ENCODE measurements at regions not wholly inside any gene's neighbourhood (a gene's known extent, or its start where the extent isn't known, plus 50 kb on each side); places are given as distances from the start of the nearest gene placed in this dataset.

DNA sequence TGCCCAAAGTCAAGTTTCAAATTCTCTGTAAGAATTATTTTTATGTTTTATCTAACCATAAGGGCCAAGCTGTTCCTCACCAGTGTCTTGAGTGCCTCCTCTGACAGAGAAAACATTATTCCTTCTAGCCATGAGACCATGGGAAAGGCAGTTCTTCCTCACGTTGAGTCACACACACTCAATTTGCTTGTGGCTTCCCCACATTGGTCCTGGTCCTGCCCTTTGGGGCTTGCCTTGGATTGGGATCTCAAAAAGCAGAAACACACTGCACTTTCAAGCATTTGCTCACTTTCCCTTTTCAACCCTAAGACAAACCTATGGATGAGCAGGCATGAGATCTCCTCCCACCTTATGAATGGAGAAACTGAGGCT is 248.3 kb upstream of the IGFBP3 start:
- DNase-seq (ENCODE audit: low read depth) = no peak

DNA sequence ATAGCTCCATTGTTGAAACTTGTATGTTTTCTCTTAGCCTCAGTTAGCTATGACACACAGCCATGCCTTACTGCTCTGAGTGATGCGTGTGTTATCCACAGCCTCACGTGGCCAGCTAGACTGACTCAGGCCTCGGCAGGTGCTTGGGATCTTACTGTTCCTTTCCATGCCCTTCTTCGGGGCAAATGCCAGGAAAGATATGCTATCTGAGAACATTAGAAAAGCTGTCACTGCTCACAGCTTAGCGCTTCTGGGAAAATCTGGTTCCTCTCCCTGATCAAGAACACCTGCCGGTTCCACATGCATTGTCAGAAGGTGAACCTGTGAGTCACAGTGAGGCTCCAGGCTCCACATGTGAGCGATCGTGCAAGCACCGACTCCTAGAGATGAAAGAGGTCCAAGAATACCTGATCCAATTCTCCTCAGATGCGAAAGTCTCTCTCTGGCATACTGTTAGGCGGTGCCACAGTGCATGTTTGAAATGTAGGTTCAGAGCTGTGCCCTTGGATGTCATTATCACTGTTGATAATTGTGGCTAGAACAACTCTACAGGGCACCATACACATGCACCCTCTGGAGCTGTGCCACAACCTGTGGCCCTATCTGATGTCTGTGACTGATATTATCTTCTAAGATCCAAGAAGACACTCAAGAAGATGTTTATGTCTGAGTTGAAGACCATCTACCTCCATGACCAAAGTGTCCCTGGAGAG is 247.8 kb upstream of the IGFBP3 start:
- peak; percentile 85 for DNase-seq (ENCODE audit: low read depth)

DNA sequence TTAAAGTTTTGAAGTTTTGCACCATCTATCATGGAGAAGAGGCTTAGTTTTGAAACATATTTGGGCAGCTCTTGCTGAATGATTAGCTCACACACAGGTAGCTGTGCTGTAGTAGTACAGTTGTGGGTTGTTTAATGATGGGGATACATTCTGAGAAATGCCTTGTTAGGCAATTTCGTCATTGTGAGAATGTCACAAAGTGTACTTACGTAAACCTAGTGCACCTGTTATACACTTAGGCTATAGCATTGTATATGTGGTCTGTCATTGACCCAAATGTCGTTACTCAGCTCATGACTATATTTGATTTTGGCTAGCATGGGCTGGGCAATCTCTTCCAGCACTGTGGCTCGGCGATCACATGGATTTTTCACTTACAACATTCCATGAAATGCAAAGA is 247.2 kb upstream of the IGFBP3 start:
- DNase-seq (ENCODE audit: low read depth) = no peak

DNA sequence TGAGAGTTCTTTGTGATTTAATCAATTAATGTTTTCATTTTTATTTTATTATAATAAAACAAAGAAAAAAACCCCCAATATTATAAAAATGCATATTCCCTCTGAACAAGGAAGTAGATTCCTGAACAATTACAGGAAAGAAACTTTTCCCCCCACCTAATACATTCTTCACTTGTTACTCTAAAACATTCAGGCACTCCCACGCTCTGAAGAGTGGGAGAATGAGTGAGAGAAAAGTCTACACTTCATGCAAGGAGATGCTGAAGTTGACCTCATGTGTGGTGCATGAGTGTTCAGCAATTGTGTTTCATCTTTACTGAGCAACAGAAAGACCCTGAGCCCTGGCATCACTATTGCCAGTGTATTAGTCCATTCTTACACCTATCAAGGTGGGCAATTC is 244.2 kb upstream of the IGFBP3 start:
- peak; percentile 75 for DNase-seq (ENCODE audit: low read depth)

DNA sequence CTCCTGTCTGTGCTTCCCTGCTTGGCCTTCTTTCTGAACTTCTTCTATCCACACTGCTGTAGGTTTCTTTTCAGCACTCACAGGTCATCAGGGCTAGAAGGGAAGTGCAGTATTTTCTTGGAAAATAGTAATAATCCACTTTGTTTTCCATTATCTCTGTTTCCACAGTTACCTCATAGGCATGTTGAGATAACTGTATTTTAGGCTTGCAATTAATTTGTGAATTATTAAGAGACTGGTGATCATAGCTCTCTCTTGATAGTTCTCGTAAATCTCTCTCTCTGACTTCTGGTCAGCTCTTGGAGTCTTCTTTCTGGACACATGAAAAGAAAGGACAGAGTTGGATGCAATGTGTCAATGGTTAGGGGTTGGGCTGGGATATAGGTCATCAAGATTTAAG is 243.6 kb upstream of the IGFBP3 start:
- DNase-seq (ENCODE audit: low read depth) = no peak

DNA sequence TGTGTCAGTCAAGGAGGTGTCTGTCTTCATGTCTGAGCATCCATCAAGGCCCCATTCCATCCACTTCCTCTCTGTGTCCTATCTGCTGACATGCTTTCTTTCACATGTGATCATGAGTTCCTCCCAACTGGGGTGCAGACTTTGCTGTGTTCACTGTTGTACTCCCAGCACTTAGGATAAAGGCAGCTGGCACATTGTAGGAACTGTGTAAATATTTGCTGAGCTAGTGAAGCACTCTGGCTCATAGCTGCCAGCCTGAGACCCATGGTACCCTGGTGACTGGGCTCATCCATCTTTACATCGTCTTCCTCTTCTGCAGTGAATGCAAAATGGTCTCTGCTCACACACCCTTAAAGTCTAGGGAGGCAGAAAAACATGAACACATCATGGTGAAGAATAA is 242.2 kb upstream of the IGFBP3 start:
- DNase-seq (ENCODE audit: low read depth) = no peak

DNA sequence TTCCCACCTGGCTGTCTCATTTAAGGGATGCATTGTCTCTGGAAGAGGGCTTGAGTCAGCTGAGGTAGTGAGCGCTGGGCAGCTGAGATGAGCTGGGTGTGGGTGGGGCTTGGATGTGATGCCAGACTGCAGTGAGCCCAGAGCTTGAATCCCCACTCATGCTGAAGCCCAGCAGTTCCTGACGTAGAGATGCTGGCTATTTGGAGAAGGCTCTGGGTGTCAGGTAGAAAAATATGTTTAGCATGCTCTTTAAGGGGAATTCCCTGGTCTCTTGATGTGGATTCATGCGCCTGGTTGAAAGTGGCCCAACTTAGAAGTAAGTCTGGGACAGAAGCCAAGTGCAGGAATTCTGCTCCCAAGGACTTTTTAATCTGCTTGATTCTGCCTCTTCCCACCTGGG is 241.5 kb upstream of the IGFBP3 start:
- peak; percentile 51 for DNase-seq (ENCODE audit: low read depth)

DNA sequence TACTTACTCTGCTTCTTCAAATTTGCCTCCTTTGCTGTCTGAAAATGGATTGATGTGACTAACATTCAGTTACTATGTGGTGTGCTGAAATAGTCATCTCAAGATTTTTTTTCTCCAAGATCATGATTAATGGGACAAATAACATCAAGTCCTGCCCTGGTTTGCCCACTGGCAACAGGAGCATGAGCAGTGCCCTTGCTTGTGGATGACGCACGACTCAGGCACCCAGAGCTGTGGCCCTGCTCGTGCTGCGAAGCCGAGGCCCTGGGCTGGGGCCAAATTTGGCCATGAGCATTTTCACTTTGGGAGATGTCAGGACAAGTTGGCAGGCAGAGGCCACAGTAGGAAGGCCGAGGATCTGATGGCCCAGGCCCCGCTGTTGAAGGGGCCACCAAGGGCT is 239.8 kb upstream of the IGFBP3 start:
- DNase-seq (ENCODE audit: low read depth) = peak; percentile 48

DNA sequence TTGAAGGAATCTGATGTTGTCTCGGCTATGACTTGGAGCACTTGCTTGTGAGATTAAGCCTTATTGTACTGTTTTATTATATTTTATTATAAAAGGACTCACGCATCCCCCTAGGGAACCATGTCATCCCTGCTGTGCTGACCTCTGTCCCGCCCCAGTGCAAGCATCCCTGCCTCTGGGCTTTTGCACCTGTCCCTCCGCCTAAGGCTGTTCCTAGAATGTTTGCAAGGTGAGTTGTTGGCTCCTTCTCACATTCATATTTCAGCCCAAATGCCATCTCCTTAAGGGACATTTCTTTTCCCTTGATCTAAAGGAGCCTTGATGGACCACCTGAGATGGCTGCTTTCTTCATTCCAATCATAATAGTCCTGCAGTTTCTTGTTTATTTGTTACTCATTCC is 236.9 kb upstream of the IGFBP3 start:
- no peak for DNase-seq (ENCODE audit: low read depth)

DNA sequence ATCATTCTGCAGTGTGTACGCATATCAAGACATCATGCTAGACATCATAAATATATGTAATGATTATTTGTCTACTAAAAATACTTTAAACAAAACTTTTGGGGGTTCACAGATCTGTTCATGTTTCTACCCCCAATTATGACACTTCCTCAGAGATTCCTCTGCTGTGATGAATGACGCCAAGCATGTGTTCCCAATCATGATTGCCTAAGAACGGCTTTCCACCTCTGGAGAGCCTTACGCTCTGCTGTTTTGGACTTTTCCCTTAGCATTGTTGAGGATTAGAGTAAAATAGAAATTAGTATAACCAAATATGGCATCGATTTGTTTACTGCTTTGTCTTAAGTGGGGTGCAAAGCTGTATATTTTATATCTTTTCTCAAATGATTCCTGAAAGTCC is 236.3 kb upstream of the IGFBP3 start:
- DNase-seq (ENCODE audit: low read depth) = no peak

DNA sequence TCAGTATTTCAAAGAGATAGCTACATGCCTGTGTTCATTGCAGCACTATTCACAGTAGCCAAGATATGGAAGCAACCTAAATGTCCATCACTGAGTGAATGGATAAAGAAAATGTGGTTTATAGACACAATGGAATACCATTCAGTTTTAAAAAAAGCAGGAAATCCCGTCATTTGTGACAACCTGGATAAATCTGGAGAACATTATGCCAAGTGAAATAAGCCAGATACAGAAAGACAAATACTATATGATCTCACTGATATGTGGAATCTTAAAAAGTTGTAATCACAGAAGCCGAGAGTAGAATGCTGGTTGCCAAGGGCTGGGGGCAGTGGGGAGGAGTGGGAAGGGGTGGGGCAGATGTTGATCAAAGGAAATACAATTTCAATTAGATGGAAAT is 235.8 kb upstream of the IGFBP3 start:
- no peak for DNase-seq (ENCODE audit: low read depth)

DNA sequence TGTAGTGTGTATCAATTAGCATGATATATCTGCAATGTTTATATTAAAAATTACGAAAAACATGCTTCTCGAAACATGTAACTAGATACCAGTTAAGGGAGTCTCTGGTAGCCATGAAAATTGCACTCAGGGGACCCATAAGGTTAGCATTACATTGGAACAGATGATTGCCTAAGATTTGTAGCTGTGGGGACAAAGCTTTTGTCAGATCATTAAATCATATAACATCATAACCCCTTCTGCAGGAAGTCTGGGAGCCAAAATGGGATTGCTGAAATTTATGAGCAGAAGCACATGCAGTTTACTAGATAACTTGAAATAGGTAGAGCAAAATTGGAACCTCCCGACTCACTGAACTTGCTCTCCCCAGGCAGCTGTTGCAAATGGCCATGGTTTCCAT is 235.0 kb upstream of the IGFBP3 start:
- DNase-seq (ENCODE audit: low read depth) = no peak

DNA sequence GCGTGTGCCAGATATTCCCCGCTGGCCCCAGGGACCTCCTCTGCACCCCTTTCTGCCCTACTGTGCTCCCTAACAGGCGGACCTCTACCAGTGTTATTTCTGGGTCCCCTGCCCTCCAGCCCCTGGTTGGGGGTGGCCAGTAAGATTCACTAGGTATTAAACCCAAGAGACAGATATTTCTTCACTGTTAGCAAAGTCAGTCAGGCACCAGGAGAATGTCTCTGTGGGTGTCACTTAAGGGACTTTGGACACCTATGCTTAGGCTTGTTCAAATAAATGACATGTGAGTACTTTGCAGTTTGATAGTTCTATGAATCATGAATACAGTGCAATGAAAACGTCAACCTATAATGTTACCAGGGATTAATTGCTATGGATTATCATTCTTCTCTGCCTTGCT is 234.3 kb upstream of the IGFBP3 start:
- DNase-seq (ENCODE audit: low read depth) = no peak

DNA sequence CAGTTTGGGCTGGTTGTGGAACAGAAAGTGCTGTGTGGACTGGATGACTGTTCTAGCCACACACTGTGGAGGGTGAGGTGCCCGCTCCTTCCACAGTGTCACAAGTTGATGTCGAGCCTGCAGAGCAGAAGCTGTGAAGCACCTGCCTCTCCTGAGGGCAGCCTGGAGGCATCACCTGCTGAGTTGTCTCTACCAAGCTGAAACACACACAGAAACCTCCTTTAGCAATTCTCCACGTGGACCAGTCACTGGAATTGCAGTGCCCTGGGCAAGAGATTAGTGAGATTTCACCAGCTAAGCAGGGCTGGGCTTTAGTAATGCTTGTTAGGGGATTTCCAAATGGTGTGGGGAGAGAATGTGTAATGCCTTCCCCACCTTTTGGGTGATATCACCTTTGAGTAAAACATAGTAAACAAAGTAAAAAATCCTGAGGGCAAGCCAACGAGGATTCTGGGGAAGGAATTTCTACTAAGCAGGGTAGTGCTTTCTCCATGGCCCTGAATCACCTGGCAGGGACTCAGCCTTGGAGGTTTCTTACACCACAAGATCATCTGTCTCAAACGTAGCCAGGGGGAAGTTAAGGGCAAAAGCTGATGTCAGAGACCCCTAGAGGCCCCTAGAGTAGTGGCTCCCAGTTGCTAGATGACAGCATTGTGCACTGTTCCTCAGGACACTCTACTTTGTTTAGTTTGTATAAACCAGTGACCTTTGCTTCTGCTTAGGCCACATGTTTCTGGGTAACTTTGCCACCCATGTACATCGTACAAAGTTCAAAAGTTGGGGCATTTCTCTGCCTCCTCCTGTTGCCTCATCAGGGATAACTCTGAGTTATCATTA is 233.1 kb upstream of the IGFBP3 start:
- DNase-seq (ENCODE audit: low read depth) = peak; percentile 93

DNA sequence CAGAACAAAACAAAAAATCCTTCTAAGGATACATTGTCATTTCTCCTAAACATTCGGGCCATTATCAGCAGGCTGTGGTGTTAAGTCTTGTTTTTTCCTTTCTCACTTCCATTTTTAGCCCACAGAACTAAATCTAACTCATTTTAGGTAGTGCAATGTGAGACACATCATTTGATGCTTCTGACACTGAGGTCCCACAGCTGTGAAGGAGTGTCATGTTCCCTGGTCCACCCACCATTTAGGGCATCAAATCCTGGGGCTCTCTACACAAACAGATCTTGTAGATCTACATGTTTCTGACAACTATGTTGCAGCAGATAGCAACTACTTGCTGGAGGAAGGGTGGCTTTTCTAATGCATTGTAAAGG is 232.5 kb upstream of the IGFBP3 start:
- no peak for DNase-seq (ENCODE audit: low read depth)

DNA sequence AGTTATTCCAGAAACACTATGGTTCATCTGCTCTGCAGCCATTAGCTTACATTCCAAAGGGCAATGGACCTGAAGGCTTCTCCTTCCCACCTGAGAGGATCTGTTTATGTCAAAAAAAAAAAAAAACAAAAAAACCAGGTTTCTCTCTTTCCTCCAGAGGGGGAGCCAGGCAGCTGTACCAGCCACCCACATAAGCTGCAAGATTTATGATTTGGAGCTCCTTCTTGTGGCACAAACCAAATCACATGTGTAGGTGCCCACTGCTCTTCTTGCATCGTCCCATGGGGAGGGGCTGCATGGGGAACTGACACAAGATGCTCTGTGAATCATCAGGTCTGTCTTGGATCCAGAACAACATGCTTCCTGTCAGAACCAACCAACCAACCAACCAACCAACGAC is 231.6 kb upstream of the IGFBP3 start:
- peak; percentile 21 for DNase-seq (ENCODE audit: low read depth)

DNA sequence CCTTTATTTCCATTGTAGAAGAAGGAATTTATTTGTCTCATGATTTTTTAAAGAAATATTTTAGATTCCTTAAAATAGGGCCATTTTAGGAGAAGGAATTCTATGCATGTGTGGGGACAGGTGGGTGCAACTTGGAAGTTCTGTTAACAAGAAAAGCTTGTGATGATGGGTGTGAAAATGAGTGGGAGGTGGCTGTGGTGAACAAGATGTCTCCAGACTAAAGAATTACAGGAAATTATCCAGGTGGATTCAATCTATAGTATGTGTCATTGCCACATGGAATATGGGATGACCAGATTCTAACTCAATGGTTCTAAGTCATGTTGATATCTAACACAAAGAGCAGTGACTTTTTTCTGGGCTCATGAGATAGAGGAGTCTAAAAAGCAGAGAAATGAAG is 229.6 kb upstream of the IGFBP3 start:
- peak; percentile 26 for DNase-seq (ENCODE audit: low read depth)

DNA sequence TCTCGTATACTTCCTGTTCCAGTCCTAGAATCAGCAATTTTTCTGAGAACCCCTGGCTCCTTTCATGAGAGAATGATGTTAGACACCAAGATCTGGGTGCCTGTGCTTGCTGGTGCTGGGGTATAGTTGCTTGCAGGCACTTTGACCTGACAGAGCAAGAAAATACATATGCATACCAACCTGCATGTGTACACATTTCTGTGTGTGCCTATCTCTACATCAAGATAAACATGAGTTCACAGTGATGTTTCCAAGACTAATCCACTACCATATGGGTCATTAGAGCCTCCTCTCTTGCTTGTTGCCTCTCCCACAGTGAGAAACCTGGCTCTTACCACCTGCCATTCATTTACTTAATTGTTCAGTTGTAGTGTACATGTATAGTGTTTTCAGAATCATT is 229.1 kb upstream of the IGFBP3 start:
- no peak for DNase-seq (ENCODE audit: low read depth)

DNA sequence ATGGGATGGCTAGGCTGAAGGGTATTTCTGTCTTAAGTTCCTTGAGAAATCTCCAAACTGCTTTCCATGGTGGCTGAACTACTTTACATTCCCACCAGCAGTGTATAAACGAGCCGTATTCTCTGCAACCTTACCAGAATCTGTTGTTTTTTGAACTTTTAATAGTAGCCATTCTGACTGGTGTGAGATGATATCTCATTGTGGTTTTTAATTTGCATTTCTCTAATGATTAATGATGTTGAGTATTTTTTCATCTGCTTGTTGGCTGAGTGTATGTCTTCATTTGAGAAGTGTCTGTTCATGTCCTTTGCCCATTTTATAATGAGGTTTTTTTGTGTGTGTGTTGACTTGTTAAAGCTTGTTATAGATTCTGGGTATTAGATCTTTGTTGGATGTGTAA is 226.8 kb upstream of the IGFBP3 start:
- DNase-seq (ENCODE audit: low read depth) = no peak

DNA sequence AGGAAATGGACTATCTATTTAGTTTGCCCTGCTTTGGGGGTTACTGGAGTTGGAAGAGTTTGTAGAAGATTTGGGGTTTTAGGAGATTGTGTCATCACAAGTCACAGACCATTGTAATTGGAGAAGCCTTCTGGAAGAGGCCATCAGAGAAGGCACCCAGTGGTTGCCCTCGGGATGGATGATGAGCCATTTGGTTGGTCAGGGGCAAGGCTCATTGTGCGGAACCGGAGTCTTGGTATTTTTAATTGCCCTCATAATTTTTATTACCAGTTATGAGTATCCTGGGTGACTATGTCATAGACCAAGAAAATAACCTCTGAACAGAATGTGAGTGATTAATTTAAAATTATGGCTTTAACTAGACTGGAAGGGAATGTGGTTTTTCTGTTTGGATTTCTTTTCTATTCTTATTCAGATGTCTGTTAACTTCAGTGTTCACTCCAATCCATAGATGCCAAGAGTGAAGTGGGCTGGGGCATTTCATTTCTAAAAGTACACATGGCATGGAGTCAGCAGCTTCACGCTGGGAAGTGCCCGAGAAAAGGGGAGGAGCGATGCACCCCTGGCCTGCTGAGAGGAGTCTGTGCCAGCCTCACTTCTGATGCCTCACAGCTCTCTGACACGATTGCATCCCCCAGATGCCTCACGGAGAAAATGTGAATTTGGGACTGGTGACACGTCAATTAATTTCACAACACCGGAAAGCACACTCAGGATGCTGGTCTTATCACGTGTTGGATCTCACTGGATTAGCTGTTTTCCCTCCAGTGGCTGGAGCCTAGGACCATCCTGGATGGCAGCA is 225.6 kb upstream of the IGFBP3 start:
- peak; percentile 23 for DNase-seq (ENCODE audit: low read depth)

DNA sequence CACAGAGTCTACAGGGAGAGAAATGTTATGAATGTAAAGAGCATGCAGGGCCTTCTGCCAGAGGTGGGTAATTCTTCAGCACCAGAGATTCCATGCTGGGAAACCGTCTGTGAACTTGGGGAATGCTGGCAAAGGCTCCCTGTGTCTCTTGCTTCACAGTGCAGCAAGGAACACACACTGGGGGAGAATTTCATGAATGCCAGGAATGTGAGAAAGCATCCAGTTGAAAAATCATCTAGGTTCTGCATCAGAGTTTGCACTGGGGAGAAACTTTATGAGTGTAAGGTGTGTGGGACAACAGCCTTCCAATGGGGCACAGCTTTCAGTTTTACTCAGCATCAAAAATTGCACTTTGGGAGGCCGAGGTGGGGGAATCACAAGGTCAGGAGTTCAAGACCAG is 224.3 kb upstream of the IGFBP3 start:
- DNase-seq (ENCODE audit: low read depth) = peak; percentile 99

DNA sequence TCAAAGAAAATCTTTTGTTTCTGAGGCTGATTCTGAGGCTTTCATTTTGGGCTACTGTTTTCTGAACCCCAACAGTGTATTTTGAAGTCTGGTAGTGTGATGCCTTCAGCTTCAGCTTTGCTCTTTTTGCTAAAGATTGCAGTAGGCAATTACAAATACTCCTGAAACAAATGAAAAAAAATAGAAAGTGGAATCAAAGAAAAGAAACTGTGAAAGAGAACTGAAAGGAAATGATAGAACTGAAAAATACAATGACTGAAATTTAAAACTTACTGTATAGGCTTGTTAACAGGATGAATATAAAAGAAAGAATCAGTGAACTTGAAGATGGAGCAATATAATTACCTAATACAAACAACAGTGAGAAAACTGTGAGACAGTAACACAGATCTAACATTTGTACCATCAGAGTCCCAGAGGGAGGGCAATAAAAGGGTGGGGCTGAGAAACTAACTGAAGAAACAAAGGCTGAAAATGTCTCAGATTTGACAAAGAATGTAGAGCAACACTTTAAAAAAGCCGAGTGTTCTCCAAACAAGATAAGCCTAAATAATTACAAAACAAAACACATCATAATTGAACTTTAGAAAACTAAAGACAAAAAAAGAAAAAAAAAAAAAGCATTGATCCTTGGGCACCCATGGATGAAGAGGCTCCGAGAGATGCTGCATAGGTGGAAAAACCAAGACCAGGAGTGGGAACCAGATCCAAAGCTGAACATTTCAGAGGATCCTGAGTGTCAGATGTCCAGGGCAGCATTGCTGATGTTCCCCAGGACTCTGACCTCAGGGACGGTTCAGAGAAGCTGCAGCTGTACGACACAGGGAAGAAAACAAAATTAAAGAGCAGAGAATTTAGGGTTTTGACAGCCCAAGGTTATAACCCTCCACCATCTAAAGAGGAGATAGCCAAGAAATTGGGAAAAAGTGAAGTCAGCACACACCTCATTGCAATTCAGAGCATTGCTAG is 223.2 kb upstream of the IGFBP3 start:
- DNase-seq (ENCODE audit: low read depth) = no peak

Data from renal cortical epithelial cell (primary cell).